ENCODE measurements at regions not wholly inside any gene's neighbourhood (a gene's known extent, or its start where the extent isn't known, plus 50 kb on each side); places are given as distances from the start of the nearest gene placed in this dataset.

DNA sequence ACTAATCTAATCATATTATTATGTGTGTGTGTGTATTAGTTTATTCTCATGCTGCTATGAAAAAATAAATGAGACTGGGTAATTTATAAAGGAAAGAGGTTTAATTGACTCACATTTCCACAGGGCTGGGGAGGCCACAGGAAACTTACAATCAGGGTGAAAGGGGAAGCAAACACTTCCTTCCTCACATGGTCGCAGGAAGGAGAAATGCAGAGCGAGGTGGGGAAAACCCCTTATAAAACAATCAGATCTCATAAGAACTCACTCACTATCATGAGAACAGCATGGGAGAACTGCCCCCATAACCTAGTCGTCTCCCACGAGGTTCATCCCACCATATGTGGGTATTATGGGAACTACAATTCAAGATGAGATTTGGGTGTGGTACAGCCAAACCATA lies 190.9 kb upstream of the TAPT1 start:
- no TSS peak for BruUV-seq (replicated peaks)
- Histone ChIP-seq H3K4me3 (no peak overlapping the region), H2AFZ (ENCODE audit: low read depth, low read length) (no peak overlapping the region), H3K27ac (ENCODE audit: extremely low read depth, low read depth, low read length) (no peak overlapping the region), H4K20me1 (replicated peaks; ENCODE audit: control insufficient read depth, insufficient read depth, low read length) (no peaks in the 10 kb centered on the region; the same call in 1 of the 2 replicates), H3K4me2 (ENCODE audit: insufficient read depth, low read length) (no peak overlapping the region), H3K9me3 (replicated peaks; ENCODE audit: control insufficient read depth, insufficient read depth, low read depth, low read length) (no peaks in the 10 kb centered on the region), H3K27me3 (ENCODE audit: control insufficient read depth in 2 of 2, insufficient read depth in 2 of 2, low read length in 2 of 2) (peaks cover 0 to 4% of the 10 kb centered on the region in 2 experiments; a peak in 3 of 5 replicates), H3K79me2 (ENCODE audit: control insufficient read depth, insufficient read depth, low read length) (no peaks in the 10 kb centered on the region), H3K36me3 (ENCODE audit: control insufficient read depth, insufficient read depth, low read length) (no peaks in the 10 kb centered on the region), H3K9me1 (ENCODE audit: control insufficient read depth, insufficient read depth, low read length) (no peaks in the 10 kb centered on the region), H3K4me1 (replicated peaks in 1 of 2; ENCODE audit: control insufficient read depth in 2 of 2, insufficient read depth in 2 of 2, low read length in 2 of 2) (no peaks in the 10 kb centered on the region), H3K9ac (ENCODE audit: insufficient read depth in 1 of 2, low read depth in 2 of 2, low read length in 2 of 2) (no peak overlapping the region)
- TF ChIP-seq SMARCB1 (IDR thresholded peaks at IDR 0.05; ENCODE audit: insufficient read length, low read depth): no peak
- TF ChIP-seq KLF16 (IDR thresholded peaks at IDR 0.05): no peak
- TF ChIP-seq GTF2F1 (IDR thresholded peaks at IDR 0.05; ENCODE audit: low read depth, low read length): no peak
- no peak for TF ChIP-seq SMAD2 (IDR thresholded peaks at IDR 0.05; ENCODE audit: low read depth, low read length)
- TF ChIP-seq, protein P1, sequence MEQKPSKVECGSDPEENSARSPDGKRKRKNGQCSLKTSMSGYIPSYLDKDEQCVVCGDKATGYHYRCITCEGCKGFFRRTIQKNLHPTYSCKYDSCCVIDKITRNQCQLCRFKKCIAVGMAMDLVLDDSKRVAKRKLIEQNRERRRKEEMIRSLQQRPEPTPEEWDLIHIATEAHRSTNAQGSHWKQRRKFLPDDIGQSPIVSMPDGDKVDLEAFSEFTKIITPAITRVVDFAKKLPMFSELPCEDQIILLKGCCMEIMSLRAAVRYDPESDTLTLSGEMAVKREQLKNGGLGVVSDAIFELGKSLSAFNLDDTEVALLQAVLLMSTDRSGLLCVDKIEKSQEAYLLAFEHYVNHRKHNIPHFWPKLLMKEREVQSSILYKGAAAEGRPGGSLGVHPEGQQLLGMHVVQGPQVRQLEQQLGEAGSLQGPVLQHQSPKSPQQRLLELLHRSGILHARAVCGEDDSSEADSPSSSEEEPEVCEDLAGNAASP (IDR thresholded peaks at IDR 0.05): no peak
- TF ChIP-seq SIX5 (IDR thresholded peaks at IDR 0.05; ENCODE audit: borderline replicate concordance in 1 of 2, insufficient read depth in 1 of 2, low read depth in 1 of 2, low read length in 2 of 2): no peak
- TF ChIP-seq ELF4 (CRISPR knock-in tag; IDR thresholded peaks at IDR 0.05): no peak
- TF ChIP-seq CBX2 (IDR thresholded peaks at IDR 0.05; ENCODE audit: insufficient read depth, low read length, poor library complexity, severe bottlenecking): no peak
- TF ChIP-seq NFXL1 (CRISPR knock-in tag; IDR thresholded peaks at IDR 0.05): no peak
- TF ChIP-seq CTBP1 (IDR thresholded peaks at IDR 0.05; ENCODE audit: borderline replicate concordance): no peak
- no peak for TF ChIP-seq ZNF583 (CRISPR knock-in tag; IDR thresholded peaks at IDR 0.05)
- no peak for TF ChIP-seq ZNF143 (CRISPR knock-in tag; IDR thresholded peaks at IDR 0.05)
- in situ Hi-C loops (cut with MboI) (no loop called here), intact Hi-C loops (cut with micrococcal nuclease) (no loop called here)
- CTCF ChIA-PET (ENCODE audit: low intra/inter-chr PET ratio): no interaction called here
- FAIRE-seq: no peak
- no peak for DNase-seq (ENCODE audit: extremely low read depth in 1 of 4, low spot score in 3 of 4)
- POLR2A ChIA-PET: no interaction called here
- ATAC-seq: no peak
- WGBS (ENCODE audit: insufficient coverage, low coverage, missing lambda C conversion rate): 0% methylated on average over 4 of the region's 4 CpGs
